Loucy (cell line): ENCODE measurements at regions not wholly inside any gene's neighbourhood (a gene's known extent, or its start where the extent isn't known, plus 50 kb on each side); places are given as distances from the start of the nearest gene placed in this dataset.

Source experiments
- H2AFZ ChIP-seq: fragments of 200-600 bp; sonication (generic); 2 replicates; pipeline ENCODE4 v1.6.0; 2016; ENCODE audit warnings: antibody characterized with exemption, mild to moderate bottlenecking, low read length, moderate library complexity
- H3F3A ChIP-seq: fragments of 200-600 bp; 2 replicates; pipeline ENCODE4 v1.6.0; 2016; ENCODE audit warnings: antibody characterized with exemption, low read depth, mild to moderate bottlenecking
- H3K27me3 ChIP-seq: fragments of 200-600 bp; sonication (generic); 2 replicates; pipeline ENCODE4 v1.6.1; 2014; ENCODE audit warnings: low read length, mild to moderate bottlenecking; ENCODE audit not compliant: insufficient read depth, poor library complexity, severe bottlenecking
- H3K36me3 ChIP-seq: fragments of 200-600 bp; sonication (generic); 2 replicates; pipeline ENCODE4 v1.6.1; 2016; ENCODE audit warnings: low read length; ENCODE audit not compliant: insufficient read depth
- H3K4me1 ChIP-seq: fragments of 200-600 bp; sonication (generic); 2 replicates; pipeline ENCODE4 v1.5.1; 2014; ENCODE audit warnings: low read length, mild to moderate bottlenecking; ENCODE audit not compliant: insufficient read depth, poor library complexity, severe bottlenecking
- H3K4me2 ChIP-seq: fragments of 200-600 bp; sonication (generic); 2 replicates; pipeline ENCODE4 v1.6.0; 2014; ENCODE audit warnings: antibody characterized with exemption, low read length, low read depth, mild to moderate bottlenecking; ENCODE audit not compliant: poor library complexity, severe bottlenecking
- H3K4me3 ChIP-seq: fragments of 200-600 bp; sonication (generic); 2 replicates; pipeline ENCODE4 v1.5.1; 2014; ENCODE audit warnings: low read length, mild to moderate bottlenecking, mixed read lengths; ENCODE audit not compliant: poor library complexity, severe bottlenecking
- H3K79me2 ChIP-seq: fragments of 200-600 bp; sonication (generic); 2 replicates; pipeline ENCODE4 v1.6.1; 2014; ENCODE audit warnings: low read length; ENCODE audit not compliant: insufficient read depth
- H3K9ac ChIP-seq: fragments of 200-600 bp; sonication (generic); 2 replicates; pipeline ENCODE4 v1.6.0; 2014; ENCODE audit warnings: mild to moderate bottlenecking, low read depth, low read length, moderate library complexity; ENCODE audit not compliant: poor library complexity, severe bottlenecking
- H3K9me2 ChIP-seq: fragments of 200-600 bp; sonication (generic); replicated peaks from 2 replicates; pipeline ENCODE4 v1.6.1; 2016; ENCODE audit warnings: low read depth, low read length, mixed read lengths
- H3K9me3 ChIP-seq: fragments of 200-600 bp; sonication (generic); 2 replicates; pipeline ENCODE4 v1.6.1; 2014; ENCODE audit warnings: mild to moderate bottlenecking, antibody characterized with exemption, low read length, low read depth; ENCODE audit not compliant: insufficient read depth
- H4K20me1 ChIP-seq: fragments of 200-600 bp; sonication (generic); 2 replicates; pipeline ENCODE4 v1.6.0; 2014; ENCODE audit warnings: antibody characterized with exemption, low read length, mild to moderate bottlenecking; ENCODE audit not compliant: insufficient read depth, poor library complexity, severe bottlenecking
- EZH2phosphoT487 ChIP-seq: fragments of 200-600 bp; IDR thresholded peaks from 2 replicates; pipeline ENCODE4 v1.6.1; 2018; ENCODE audit warnings: antibody characterized with exemption, mild to moderate bottlenecking, moderate library complexity, borderline replicate concordance
- TF ChIP-seq, protein P1 (sequence below): fragments of 200-600 bp; sonication (generic); conservative IDR thresholded peaks from 2 replicates; pipeline ENCODE4 v1.5.1; 2014; ENCODE audit warnings: mild to moderate bottlenecking, antibody characterized with exemption, low read length

- Histone ChIP-seq H3K27me3 (no peaks in the 10 kb centered on the region), H4K20me1 (no peaks in the 10 kb centered on the region), H3K36me3 (no peaks in the 10 kb centered on the region), H3F3A (no peaks in the 10 kb centered on the region), H3K4me1 (no peaks in the 10 kb centered on the region), H3K4me3 (no peak overlapping the region), H3K4me2 (no peak overlapping the region), H2AFZ (no peak overlapping the region), H3K9ac (no peak overlapping the region), H3K9me2 (no peaks in the 10 kb centered on the region), H3K79me2 (no peaks in the 10 kb centered on the region), H3K9me3 (no peaks in the 10 kb centered on the region)
- TF ChIP-seq, protein P1, sequence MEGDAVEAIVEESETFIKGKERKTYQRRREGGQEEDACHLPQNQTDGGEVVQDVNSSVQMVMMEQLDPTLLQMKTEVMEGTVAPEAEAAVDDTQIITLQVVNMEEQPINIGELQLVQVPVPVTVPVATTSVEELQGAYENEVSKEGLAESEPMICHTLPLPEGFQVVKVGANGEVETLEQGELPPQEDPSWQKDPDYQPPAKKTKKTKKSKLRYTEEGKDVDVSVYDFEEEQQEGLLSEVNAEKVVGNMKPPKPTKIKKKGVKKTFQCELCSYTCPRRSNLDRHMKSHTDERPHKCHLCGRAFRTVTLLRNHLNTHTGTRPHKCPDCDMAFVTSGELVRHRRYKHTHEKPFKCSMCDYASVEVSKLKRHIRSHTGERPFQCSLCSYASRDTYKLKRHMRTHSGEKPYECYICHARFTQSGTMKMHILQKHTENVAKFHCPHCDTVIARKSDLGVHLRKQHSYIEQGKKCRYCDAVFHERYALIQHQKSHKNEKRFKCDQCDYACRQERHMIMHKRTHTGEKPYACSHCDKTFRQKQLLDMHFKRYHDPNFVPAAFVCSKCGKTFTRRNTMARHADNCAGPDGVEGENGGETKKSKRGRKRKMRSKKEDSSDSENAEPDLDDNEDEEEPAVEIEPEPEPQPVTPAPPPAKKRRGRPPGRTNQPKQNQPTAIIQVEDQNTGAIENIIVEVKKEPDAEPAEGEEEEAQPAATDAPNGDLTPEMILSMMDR = no peak
- TF ChIP-seq EZH2phosphoT487 = no peak
These were observed 285.1 kb upstream of the PFKP start for GRCh38 chr10:2782265-2782664.

DNA sequence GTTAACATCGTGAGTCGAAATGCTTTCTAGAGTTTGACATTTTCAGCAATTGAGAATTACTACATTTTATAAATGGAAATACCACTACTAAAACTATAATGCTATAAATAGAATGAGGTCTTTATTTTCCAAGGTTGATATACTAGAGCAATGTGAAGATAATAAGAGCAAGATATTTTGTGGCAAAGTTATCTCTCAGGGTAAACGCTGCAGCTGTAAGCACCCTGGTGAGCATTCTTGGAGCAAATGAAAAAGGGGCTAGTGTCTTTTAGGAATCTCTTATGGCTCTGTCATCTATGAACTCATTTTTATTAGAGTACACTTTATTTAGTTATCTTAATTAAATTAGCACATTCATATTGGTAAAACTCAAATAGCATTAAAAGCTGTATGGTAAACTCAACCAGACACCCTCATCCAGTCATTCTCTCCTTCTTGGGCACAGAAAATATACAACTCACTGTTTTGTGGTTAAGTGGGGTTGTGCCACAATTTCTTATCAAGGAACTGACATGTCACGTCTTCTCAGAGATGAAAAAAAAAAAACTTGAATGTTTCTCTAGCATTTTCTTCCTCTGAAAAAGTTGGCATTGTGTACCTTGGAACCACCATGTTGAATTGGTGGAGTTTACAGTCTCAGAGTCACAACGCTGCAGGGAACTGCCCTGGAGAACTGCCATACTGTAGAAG is 289.5 kb upstream of the PFKP start:
- no peak overlapping the region for H3K4me3 ChIP-seq
- no peaks in the 10 kb centered on the region for H3K9me2 ChIP-seq
- no peaks in the 10 kb centered on the region for H3K9me3 ChIP-seq
- H3K4me1 ChIP-seq = no peaks in the 10 kb centered on the region
- H3K79me2 ChIP-seq = no peaks in the 10 kb centered on the region
- no peak for TF ChIP-seq EZH2phosphoT487
- TF ChIP-seq, protein P1 = no peak
- no peak overlapping the region for H3K9ac ChIP-seq
- no peak overlapping the region for H2AFZ ChIP-seq
- no peaks in the 10 kb centered on the region for H3K27me3 ChIP-seq
- H3F3A ChIP-seq = no peaks in the 10 kb centered on the region
- H4K20me1 ChIP-seq = no peaks in the 10 kb centered on the region
- H3K36me3 ChIP-seq = no peaks in the 10 kb centered on the region
- no peak overlapping the region for H3K4me2 ChIP-seq

- Histone ChIP-seq H3K79me2 (no peaks in the 10 kb centered on the region), H3K4me1 (no peaks in the 10 kb centered on the region), H3K4me3 (no peak overlapping the region), H3F3A (no peaks in the 10 kb centered on the region), H2AFZ (no peak overlapping the region), H3K9ac (no peak overlapping the region), H3K9me2 (no peaks in the 10 kb centered on the region), H3K9me3 (no peaks in the 10 kb centered on the region), H4K20me1 (no peaks in the 10 kb centered on the region), H3K36me3 (no peaks in the 10 kb centered on the region), H3K4me2 (no peak overlapping the region), H3K27me3 (no peaks in the 10 kb centered on the region)
- TF ChIP-seq EZH2phosphoT487 = no peak
- TF ChIP-seq, protein P1 = no peak
These were observed 294.3 kb upstream of the PFKP start for GRCh38 chr10:2772816-2773631.
